GM12864 (cell line): ENCODE measurements at regions not wholly inside any gene's neighbourhood (a gene's known extent, or its start where the extent isn't known, plus 50 kb on each side); places are given as distances from the start of the nearest gene placed in this dataset.
"Not testable (repeated sequence)": the region's sequence is repeated elsewhere in the genome, so short reads cannot be mapped to it uniquely, and the experiment has no call there.

Experiments used
- DNase-seq: peaks from one replicate; pipeline ENCODE4 v3.0.0-alpha.2; 2011; ENCODE audit warnings: low read depth
- H3K4me3 ChIP-seq: 2 replicates; pipeline ENCODE4 v1.5.1; 2011; ENCODE audit warnings: mild to moderate bottlenecking, low read depth, low read length, control low read depth
- CTCF ChIP-seq: IDR thresholded peaks from 2 replicates; pipeline ENCODE4 v1.5.1; 2011; ENCODE audit warnings: low read depth, mild to moderate bottlenecking, moderate library complexity, low read length, control low read depth, inconsistent platforms; ENCODE audit errors: missing control alignments

DNA sequence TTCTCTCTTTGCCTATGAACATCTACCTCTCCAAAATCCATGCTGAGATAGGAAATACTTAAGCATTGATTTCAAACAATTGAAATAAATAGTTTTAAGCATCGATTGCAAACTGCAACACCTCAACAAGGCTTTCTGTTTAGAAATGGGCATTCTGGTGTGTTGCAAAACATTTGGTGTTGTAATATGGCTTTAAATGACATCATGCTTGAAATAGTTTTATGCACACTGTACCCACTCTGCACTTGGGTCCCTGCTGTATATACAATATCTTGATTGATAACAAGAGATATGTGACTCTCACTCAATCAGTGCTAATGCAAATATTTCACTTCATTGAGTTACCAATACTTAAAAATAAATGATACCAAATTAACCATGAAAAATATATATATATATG is 964.9 kb upstream of the GRIA3 start:
- TF ChIP-seq CTCF, result no peak
- no peak overlapping the region for H3K4me3 ChIP-seq
- DNase-seq, result no peak

- DNase-seq, result no peak
- H3K4me3 ChIP-seq, result no peak overlapping the region
- no peak for TF ChIP-seq CTCF
Observed at GRCh38 chrX:122219735-122220134, 964.3 kb upstream of the GRIA3 start.

- H3K4me3 ChIP-seq, result no peak overlapping the region
- no peak for DNase-seq
- TF ChIP-seq CTCF, result no peak
Observed at GRCh38 chrX:122220644-122221373, 963.3 kb upstream of the GRIA3 start.

- DNase-seq, H3K4me3 ChIP-seq: not testable (repeated sequence)
Observed at GRCh38 chrX:122221810-122222209, 962.3 kb upstream of the GRIA3 start.

DNA sequence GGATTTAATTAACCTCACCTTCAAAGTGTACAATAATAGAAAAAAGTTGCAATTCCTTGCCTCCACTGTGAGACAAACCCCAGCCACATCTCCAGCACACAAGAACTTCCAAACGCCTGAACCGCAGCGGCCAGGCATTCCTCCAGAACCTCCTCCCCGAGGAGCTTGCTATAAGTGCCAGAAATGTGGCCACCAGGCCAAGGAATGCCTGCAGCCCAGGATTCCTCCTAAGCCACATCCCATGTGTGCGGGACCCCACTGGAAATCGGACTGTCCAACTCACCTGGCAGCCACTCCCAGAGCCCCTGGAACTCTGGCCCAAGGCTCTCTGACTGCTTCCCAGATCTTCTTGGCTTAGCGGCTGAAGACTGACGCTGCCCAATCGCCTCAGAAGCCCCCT is 959.9 kb upstream of the GRIA3 start:
- H3K4me3 ChIP-seq, DNase-seq: not testable (repeated sequence)

- no peak overlapping the region for H3K4me3 ChIP-seq
- TF ChIP-seq CTCF, result no peak
- DNase-seq, result no peak
Observed at GRCh38 chrX:122238801-122239200, 945.3 kb upstream of the GRIA3 start.

DNA sequence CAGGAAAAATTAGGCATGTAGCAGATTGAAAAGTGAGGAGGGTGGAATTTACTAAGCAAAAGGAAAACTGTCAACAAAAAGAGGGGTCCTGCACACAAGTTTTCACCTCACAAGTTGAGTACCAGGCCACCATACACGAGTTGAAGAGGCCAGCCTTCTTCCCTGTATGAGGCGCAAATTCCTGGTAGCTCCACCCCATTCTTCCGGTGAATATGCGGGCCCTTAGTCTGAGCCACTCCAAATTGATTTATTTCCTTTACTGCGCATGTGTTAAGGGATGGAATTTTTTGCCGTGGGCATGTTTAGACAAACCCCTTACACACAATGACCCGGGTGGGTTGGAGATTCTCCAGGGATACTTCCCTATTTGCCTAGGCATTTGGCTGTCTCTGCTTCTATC is 942.1 kb upstream of the GRIA3 start:
- no peak for DNase-seq
- no peak overlapping the region for H3K4me3 ChIP-seq
- no peak for TF ChIP-seq CTCF

DNA sequence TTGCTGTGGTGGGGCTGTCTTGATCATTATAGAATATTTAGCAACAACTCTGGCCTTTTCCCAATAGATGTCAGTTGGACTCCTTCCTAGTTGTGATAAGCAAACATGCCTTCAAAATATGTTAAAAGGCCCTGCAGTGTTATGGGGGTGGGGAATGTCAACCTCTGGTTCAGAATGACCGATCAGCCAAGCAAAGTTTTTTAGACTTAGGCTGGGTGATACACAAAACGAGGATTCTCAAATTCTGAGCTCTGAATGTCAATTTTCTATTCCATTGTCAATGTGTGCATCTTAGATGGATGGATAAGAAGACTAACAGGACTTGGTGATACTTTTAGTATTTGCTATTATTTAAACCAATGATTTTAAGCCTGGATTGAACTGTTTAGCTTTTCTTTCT is 940.0 kb upstream of the GRIA3 start:
- TF ChIP-seq CTCF, result no peak
- no peak overlapping the region for H3K4me3 ChIP-seq
- no peak for DNase-seq
